ENCODE measurements at regions not wholly inside any gene's neighbourhood (a gene's known extent, or its start where the extent isn't known, plus 50 kb on each side); places are given as distances from the start of the nearest gene placed in this dataset.

DNA sequence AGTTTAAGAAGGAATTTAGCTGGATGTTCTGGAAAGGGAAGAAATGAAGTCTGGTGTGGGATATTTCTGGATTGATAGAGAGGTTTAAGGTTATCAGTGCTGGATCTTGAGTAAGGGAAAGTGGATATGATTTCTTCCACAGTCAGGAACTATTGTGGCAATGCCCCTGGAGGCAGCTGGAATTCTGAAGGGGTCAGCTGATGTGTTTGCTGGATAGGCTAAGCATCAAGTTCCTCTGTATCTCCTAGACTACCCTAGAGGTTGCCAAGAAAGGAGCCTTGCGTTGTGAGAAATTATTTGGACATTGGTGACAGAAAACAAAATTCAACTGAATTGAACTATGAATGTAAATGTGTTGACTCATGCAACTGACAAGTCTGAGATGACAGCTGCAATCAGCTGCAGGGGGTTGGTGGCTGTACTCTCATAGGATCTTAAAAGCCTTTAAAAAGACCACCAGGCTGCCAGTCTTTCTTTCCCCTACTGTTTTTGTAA is 244.4 kb downstream of the ATXN7L3B start:
- Histone ChIP-seq H3K27me3 (no peaks in the 10 kb centered on the region), H3K27ac (no peak overlapping the region), H3K9me3 (no peaks in the 10 kb centered on the region), H3K4me1 (no peaks in the 10 kb centered on the region), H3K4me3 (no peak overlapping the region), H3K36me3 (no peaks in the 10 kb centered on the region)
- TF ChIP-seq, protein P1, sequence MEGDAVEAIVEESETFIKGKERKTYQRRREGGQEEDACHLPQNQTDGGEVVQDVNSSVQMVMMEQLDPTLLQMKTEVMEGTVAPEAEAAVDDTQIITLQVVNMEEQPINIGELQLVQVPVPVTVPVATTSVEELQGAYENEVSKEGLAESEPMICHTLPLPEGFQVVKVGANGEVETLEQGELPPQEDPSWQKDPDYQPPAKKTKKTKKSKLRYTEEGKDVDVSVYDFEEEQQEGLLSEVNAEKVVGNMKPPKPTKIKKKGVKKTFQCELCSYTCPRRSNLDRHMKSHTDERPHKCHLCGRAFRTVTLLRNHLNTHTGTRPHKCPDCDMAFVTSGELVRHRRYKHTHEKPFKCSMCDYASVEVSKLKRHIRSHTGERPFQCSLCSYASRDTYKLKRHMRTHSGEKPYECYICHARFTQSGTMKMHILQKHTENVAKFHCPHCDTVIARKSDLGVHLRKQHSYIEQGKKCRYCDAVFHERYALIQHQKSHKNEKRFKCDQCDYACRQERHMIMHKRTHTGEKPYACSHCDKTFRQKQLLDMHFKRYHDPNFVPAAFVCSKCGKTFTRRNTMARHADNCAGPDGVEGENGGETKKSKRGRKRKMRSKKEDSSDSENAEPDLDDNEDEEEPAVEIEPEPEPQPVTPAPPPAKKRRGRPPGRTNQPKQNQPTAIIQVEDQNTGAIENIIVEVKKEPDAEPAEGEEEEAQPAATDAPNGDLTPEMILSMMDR (IDR thresholded peaks at IDR 0.05): no peak
- DNase-seq (ENCODE audit: low spot score): no peak

DNA sequence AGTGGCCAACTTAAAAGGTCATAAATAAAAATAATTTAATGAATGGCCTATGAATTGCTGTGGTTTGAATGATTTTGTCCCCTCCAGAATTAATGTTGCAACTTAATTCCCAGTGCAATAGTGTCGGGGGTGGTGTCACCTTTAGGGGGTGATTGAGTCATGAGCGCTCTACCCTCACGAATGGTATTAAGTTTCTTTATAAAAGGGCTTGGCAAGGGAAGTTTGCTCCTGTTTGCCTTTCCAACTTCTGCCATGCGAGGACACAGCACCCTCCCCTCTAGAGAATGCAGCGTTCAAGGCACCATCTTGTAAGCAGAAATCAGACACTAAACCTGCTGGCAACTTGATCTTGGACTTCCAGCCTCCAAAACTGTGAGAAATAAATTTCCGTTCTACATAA is 253.3 kb downstream of the ATXN7L3B start:
- H3K36me3 ChIP-seq: no peaks in the 10 kb centered on the region
- TF ChIP-seq, protein P1 (IDR thresholded peaks at IDR 0.05): no peak
- H3K4me1 ChIP-seq: no peaks in the 10 kb centered on the region
- H3K4me3 ChIP-seq: no peak overlapping the region
- no peak overlapping the region for H3K27ac ChIP-seq
- no peaks in the 10 kb centered on the region for H3K27me3 ChIP-seq
- no peaks in the 10 kb centered on the region for H3K9me3 ChIP-seq
- no peak for DNase-seq (ENCODE audit: low spot score)

DNA sequence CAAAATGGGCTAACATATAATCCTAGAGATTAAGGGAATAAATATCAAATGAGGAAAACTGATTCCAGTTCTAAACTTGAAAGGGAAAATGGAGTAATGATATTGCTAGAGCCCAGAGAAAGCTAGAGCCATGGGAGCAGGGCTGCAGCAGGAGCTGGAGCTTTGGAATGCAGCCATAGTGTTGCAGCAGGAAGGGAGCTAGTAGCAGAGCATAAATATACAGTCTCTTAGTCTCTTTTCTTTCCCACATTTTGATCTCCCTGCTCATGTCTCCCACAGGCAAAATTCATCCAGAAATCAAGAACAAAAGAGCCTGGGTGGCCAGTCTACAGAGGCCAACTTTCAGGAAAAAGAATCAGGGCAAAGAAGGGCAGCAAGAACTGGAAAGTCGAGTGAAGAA is 253.7 kb downstream of the ATXN7L3B start:
- no peak overlapping the region for H3K4me3 ChIP-seq
- no peaks in the 10 kb centered on the region for H3K9me3 ChIP-seq
- H3K36me3 ChIP-seq: no peaks in the 10 kb centered on the region
- H3K27me3 ChIP-seq: no peaks in the 10 kb centered on the region
- TF ChIP-seq, protein P1 (IDR thresholded peaks at IDR 0.05): no peak
- no peak overlapping the region for H3K27ac ChIP-seq
- DNase-seq (ENCODE audit: low spot score): no peak
- no peaks in the 10 kb centered on the region for H3K4me1 ChIP-seq

DNA sequence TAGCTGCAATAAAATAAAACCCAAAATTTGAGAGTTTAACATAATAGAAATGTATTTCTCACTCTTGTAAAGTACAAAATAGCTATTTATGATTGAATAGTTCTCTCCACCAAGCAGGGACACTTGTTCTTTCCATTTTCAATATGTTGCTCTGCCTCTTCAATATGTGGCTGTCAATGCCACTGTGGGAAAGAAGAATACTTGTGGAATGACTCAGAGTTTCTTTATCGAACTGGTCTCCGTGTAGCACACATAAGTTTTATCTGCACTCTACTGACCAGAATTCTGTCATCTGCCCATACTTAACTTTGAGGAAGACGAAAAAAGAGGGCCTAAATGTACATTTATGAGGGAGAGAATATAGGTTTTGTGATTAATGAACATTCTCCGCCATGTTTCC is 256.9 kb downstream of the ATXN7L3B start:
- no peak for DNase-seq (ENCODE audit: low spot score)
- H3K27me3 ChIP-seq: no peaks in the 10 kb centered on the region
- no peaks in the 10 kb centered on the region for H3K9me3 ChIP-seq
- no peaks in the 10 kb centered on the region for H3K36me3 ChIP-seq
- TF ChIP-seq, protein P1 (IDR thresholded peaks at IDR 0.05): no peak
- H3K27ac ChIP-seq: no peak overlapping the region
- no peaks in the 10 kb centered on the region for H3K4me1 ChIP-seq
- H3K4me3 ChIP-seq: no peak overlapping the region

DNA sequence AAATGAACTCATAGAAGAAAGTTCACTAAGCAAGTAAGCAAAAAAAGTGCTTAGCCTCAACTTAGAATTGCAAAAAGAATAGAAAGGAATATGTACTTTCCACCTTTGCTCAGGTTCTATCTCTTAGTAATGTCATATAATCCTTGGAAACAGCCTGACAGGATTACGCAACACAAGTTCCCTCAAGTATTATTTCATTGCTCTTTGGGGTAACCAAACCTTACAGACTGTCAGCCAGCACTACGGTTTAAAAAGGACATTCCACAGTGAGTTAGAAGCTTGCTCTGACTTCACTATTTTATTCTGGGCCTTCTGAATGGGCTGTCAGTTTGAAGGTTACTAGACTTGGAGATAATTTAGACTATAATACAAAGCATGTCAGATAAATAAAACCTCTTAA is 264.0 kb downstream of the ATXN7L3B start:
- no peaks in the 10 kb centered on the region for H3K27me3 ChIP-seq
- H3K9me3 ChIP-seq: no peaks in the 10 kb centered on the region
- DNase-seq (ENCODE audit: low spot score): no peak
- H3K27ac ChIP-seq: no peak overlapping the region
- H3K36me3 ChIP-seq: no peaks in the 10 kb centered on the region
- no peaks in the 10 kb centered on the region for H3K4me1 ChIP-seq
- TF ChIP-seq, protein P1 (IDR thresholded peaks at IDR 0.05): no peak
- H3K4me3 ChIP-seq: no peak overlapping the region

DNA sequence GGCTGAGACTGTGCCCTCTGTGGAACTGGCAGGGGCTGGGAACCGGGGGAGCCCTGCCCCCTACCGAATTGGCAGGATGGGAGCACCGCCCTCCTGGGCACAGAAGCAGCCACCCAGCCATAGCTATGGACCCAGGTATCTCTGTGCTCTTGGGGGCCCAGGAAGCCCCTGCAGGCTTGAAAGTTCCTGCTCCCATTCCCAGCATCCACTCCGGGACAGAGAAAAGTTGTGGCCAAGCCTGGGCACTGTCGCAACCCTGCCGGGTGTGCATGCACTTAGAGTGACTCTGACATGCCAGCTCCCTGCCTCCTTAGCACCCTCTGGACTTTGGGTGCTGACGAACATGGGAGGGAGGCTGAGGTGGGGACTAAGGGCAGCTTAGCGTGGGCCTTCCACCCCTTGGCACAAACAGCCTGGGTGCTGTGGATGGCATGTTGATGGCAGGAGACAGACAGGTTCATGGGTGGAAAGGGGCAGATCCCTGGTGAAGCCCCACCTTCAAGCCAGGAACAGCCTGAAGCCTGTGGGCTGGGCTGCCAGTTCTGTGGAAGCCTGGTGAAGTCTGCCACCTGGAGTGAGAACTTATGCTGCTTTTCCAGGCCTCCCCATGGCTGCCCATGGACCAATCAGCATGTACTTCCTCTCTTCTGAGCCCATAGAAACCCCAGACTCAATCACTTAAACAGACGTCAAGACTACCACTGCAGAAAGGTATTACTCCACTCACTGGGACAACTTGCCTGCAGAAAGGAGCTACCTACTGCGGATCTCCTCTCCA is 279.0 kb downstream of the ATXN7L3B start:
- Histone ChIP-seq H3K36me3 (no peaks in the 10 kb centered on the region), H3K27ac (no peak overlapping the region), H3K4me1 (no peaks in the 10 kb centered on the region), H3K4me3 (no peak overlapping the region), H3K27me3 (no peaks in the 10 kb centered on the region), H3K9me3 (peaks cover 0 to 4% of the 10 kb centered on the region in 2 donors)
- DNase-seq (ENCODE audit: low spot score): no peak
- TF ChIP-seq, protein P1 (IDR thresholded peaks at IDR 0.05): no peak

Data from right atrium auricular region (tissue), 2 donors.